Superior temporal gyrus (tissue), 1 donor: ENCODE measurements at regions not wholly inside any gene's neighbourhood (a gene's known extent, or its start where the extent isn't known, plus 50 kb on each side); places are given as distances from the start of the nearest gene placed in this dataset.

Source experiments
- DNase-seq: peaks from one replicate; pipeline ENCODE4 v3.0.0-alpha.2; 2016; ENCODE audit errors: extremely low spot score

DNA sequence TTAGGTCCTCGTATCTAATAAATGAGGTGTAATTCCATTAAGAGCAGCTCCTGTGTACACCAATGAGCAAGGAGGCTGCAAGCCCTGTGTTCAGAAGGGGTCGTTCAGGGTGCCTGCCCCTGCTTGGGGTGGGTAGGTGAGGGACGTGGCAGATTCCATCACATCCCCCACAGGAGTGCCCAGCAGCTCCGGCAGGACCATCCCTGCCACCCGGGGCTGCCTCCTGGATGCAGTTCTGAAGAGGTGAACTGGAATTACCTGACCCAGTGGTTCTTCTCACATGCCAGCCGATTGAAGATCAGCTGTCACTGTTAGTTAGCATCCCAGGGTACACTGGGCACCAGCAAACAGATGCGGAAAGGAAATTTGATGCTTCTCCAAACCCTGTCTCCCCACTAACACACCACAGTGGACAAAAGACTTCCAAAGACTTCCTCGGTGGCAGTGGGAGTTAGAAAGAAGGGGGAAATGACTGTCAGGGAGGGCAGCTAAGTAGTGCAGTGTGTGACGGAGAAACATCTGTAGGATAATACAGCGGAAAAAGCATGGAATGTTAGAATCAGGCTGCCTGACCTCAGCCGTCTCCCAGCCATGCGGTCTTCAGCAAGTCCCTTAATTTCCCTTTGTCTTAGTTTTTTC lies 313.6 kb upstream of the ZMIZ1 start:
- no peak for DNase-seq

GRCh38 chr10:78755877-78756455 lies 312.8 kb upstream of the ZMIZ1 start:
- DNase-seq, result no peak

GRCh38 chr10:78756604-78757343 lies 312.0 kb upstream of the ZMIZ1 start:
- peak; percentile 80 for DNase-seq

GRCh38 chr10:78757344-78757925 lies 311.3 kb upstream of the ZMIZ1 start:
- DNase-seq, result no peak

- no peak for DNase-seq
Observed at GRCh38 chr10:78758176-78758575, 310.6 kb upstream of the ZMIZ1 start.

- DNase-seq, result no peak
Observed at GRCh38 chr10:78759456-78760120, 309.2 kb upstream of the ZMIZ1 start.

DNA sequence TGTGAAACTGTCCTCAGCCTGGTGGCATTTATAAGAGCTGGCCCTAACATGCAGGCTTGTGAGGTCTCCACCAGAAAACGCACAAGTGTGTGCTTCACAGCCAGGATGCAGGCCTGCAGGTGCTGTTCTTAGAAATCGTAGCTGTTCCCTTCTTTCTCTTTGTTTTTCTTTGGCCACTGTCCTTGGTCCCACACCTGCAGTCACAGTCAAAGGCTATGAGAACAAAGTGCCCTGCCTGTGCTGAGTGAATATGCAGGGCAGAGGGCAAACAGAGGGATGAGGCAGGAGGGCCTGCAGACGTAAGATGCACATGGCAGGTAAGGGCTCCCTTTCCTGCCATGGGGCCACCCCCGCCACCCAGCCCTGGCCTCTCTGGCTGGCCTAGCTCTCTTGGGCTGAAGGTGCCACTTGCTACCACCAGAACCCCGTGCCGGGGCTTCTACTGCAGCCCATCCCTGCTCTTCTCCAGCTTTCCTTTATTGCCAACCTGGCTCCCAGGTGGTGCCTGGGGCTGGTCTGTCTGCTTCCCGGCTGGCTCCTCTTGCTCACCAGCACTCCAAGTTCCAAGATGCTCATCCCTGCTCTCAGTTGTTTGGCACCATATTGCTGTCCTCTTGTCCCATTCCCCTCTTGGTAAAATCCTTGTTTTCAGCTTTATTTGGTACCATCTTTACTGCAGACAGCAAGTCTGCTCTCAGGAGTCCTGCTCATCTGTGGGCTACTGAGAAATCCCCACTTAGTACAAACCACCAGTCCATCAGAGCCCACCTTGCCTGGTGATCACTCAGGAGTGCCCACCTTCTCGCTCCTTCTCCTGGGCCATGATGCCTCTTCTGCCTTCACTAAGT lies 308.1 kb upstream of the ZMIZ1 start:
- no peak for DNase-seq

- DNase-seq, result no peak
Observed at GRCh38 chr10:78761311-78761781, 307.4 kb upstream of the ZMIZ1 start.

DNA sequence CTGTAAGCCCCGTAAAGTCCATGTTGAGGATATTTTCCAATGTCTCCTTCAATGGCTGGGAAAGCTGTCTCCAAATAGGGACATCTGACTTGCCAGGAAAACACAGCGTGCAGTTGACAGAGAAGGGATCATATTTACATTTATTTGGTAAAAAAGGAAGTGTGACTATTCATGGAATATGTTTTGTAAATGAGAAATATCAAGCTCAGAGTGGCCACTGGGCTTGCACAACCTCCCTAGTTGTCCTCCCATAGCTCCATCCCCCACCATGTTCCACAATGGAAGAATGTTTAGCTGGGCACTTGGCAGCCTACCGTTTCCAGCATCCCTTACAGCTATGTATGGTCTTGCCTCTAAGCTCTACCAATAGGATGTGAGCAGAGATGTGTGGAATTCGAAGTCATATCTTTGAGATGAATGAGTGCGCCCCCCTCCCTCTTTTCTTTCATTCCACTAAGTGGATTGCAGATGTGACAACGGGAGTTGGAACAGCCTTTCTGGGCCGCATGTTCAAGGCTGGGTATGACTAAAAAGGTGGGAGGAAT lies 306.6 kb upstream of the ZMIZ1 start:
- DNase-seq, result no peak

DNA sequence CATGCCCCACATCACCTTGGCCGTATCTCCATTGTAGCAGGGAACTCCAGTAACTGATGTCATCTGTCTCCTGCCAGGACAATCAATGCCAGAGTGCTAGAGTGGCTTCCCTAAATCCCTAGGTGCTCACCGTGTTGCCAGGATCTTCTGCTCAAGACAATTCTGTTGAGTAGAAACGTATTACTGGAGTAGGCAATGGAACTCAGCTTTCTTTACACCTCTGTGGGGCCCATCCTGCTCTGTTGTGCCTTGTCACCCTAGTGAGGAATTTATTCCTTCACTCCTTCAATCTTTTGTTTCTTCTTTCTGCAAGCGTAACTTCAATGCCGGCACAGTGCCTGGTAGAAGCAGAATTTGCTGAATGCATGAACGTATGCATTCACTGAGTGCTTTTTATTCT lies 305.5 kb upstream of the ZMIZ1 start:
- no peak for DNase-seq

GRCh38 chr10:78763651-78764395 lies 304.9 kb upstream of the ZMIZ1 start:
- peak; percentile 56 for DNase-seq

DNA sequence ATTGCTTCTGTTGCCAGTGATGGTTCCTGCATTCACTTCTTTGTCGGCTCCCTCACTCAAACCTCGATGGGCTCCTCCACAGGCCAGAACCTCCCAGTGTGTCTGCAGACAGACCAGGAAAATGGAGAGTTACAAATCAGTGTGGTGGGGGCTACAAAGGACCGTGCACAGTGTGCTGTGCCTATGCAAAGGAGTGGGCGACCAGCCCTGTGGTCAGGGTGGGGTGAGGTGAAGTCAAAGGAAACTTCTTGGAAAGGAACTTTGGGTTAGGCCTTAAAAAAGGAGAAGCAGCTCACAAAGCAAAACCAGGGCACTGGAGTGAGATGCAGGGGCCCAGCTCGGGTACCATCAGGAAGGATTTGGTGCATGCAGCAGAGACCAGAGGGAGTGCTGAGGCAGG lies 304.3 kb upstream of the ZMIZ1 start:
- no peak for DNase-seq

GRCh38 chr10:78764846-78765430 lies 303.8 kb upstream of the ZMIZ1 start:
- no peak for DNase-seq

GRCh38 chr10:78765726-78766335 lies 302.9 kb upstream of the ZMIZ1 start:
- DNase-seq, result no peak

- DNase-seq, result no peak
Observed at GRCh38 chr10:78766603-78767002, 302.2 kb upstream of the ZMIZ1 start.

DNA sequence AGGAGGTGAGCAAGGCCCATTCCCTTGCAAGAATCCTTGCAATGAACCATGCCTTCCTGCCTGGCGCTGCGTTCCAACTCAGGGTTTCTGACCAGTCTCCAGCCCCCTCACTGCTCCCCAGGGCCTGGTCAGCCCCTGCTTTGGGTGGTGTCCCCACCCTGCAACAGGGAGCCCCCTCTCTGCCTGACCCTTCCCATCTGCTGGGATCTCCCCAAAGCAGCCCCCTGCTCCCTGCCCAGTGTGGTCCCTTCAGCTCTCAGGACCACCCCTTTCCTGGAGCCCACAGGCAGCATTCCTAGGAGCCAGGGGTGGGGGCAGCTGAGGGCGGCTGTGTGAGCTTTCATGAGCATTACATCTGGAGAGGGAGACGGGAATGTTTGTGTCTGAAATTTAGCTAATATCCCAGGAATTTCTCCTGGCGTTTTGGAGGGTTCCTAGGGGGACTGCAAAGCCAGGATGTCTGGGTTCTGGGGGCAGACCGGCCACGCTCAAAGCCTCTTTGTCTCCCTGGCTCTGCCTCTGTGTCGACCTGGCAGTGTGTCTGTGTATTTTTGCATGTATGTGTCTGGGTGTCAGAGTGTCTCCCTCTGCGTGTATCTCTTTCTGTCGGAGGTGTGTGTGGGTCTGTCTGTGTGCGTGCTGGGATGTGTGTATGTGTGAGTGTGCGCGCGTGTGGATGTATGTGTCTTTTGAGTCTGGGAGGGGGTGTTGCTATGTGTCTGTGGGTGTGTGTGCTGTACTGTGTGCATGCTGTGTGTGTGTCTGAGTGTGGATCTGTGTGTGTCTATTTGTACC lies 300.5 kb upstream of the ZMIZ1 start:
- DNase-seq, result no peak

DNA sequence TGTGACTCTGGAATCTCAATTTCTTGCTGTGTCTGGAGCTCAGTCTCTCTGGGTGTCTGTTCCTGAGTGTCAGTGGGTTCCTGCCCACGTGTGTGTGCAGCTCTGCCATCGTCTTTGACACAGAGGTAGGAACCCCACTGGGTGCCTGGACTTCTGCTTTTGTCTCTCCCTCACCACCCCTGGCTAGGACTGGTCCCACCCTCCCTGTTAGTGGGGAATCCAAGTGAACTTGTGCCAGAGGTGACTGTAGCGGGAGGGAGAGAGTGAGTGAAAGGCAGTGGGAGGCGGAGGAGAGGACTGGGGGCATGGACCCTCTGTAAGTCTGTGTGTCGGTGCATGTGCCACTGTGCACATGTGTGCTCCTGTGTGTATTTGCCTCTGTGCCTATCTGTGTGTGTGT lies 299.9 kb upstream of the ZMIZ1 start:
- DNase-seq, result no peak

- DNase-seq, result no peak
Observed at GRCh38 chr10:78769526-78769925, 299.2 kb upstream of the ZMIZ1 start.
